ENCODE measurements at regions not wholly inside any gene's neighbourhood (a gene's known extent, or its start where the extent isn't known, plus 50 kb on each side); places are given as distances from the start of the nearest gene placed in this dataset.

- H3K27me3 Mint-ChIP-seq (ENCODE audit: low read depth) = no peaks in the 10 kb centered on the region
- ChIA-PET CTCF (no interaction called here), POLR2A (no interaction called here)
- ATAC-seq (no peak), DNase-seq (no peak)
- no peaks in the 10 kb centered on the region for H3K9me3 Mint-ChIP-seq (ENCODE audit: insufficient read depth)
- no peak overlapping the region for H3K4me3 Mint-ChIP-seq
- H3K36me3 Mint-ChIP-seq (ENCODE audit: low read depth) = no peaks in the 10 kb centered on the region
- no peak overlapping the region for H3K27ac Mint-ChIP-seq
- no peaks in the 10 kb centered on the region for H3K4me1 Mint-ChIP-seq (ENCODE audit: low read depth)
Measured at GRCh38 chr2:16774980-16775898, 109.6 kb upstream of the CYRIA start.

- H3K27me3 Mint-ChIP-seq (ENCODE audit: low read depth) = no peaks in the 10 kb centered on the region
- DNase-seq (no peak), ATAC-seq (no peak)
- H3K4me1 Mint-ChIP-seq (ENCODE audit: low read depth) = no peaks in the 10 kb centered on the region
- POLR2A ChIA-PET = no interaction called here
- H3K36me3 Mint-ChIP-seq (ENCODE audit: low read depth) = no peaks in the 10 kb centered on the region
- no peak overlapping the region for H3K4me3 Mint-ChIP-seq
- H3K27ac Mint-ChIP-seq = no peak overlapping the region
- CTCF ChIA-PET = no interaction called here
- H3K9me3 Mint-ChIP-seq (ENCODE audit: insufficient read depth) = no peaks in the 10 kb centered on the region
Measured at GRCh38 chr2:16774091-16774490, 108.5 kb upstream of the CYRIA start.

- Mint-ChIP-seq H3K9me3 (ENCODE audit: insufficient read depth) (no peaks in the 10 kb centered on the region), H3K4me3 (no peak overlapping the region), H3K36me3 (ENCODE audit: low read depth) (no peaks in the 10 kb centered on the region), H3K4me1 (ENCODE audit: low read depth) (no peaks in the 10 kb centered on the region), H3K27me3 (ENCODE audit: low read depth) (no peaks in the 10 kb centered on the region), H3K27ac (no peak overlapping the region)
- ChIA-PET CTCF (interaction anchor here (0.6 to 2.0 kb wide), 2 partner anchors 16 to 1408 kb away, joined by 3 to 5 read pairs; no protein-coding TSS in a partner anchor), POLR2A (no interaction called here)
- ATAC-seq (no peak), DNase-seq (no peak)
Measured at GRCh38 chr2:16773080-16773713, 107.6 kb upstream of the CYRIA start.

- ATAC-seq (no peak), DNase-seq (no peak)
- H3K4me1 Mint-ChIP-seq (ENCODE audit: low read depth) = no peaks in the 10 kb centered on the region
- H3K27me3 Mint-ChIP-seq (ENCODE audit: low read depth) = no peaks in the 10 kb centered on the region
- H3K27ac Mint-ChIP-seq = no peak overlapping the region
- no peak overlapping the region for H3K4me3 Mint-ChIP-seq
- POLR2A ChIA-PET = no interaction called here
- CTCF ChIA-PET = interaction anchor here (2.1 kb wide), 1 partner anchor 11 kb away, joined by 10 read pairs; no protein-coding TSS in a partner anchor
- no peaks in the 10 kb centered on the region for H3K36me3 Mint-ChIP-seq (ENCODE audit: low read depth)
- no peaks in the 10 kb centered on the region for H3K9me3 Mint-ChIP-seq (ENCODE audit: insufficient read depth)
Measured at GRCh38 chr2:16767789-16768476, 102.3 kb upstream of the CYRIA start.

GRCh38 chr2:16765356-16765755 lies 99.7 kb upstream of the CYRIA start:
- Mint-ChIP-seq H3K4me1 (ENCODE audit: low read depth) (no peaks in the 10 kb centered on the region), H3K4me3 (no peak overlapping the region), H3K27me3 (ENCODE audit: low read depth) (no peaks in the 10 kb centered on the region), H3K9me3 (ENCODE audit: insufficient read depth) (no peaks in the 10 kb centered on the region), H3K27ac (no peak overlapping the region), H3K36me3 (ENCODE audit: low read depth) (no peaks in the 10 kb centered on the region)
- DNase-seq (no peak), ATAC-seq (no peak)
- CTCF ChIA-PET = no interaction called here
- POLR2A ChIA-PET = no interaction called here

GRCh38 chr2:16764487-16764886 lies 98.9 kb upstream of the CYRIA start:
- H3K27me3 Mint-ChIP-seq (ENCODE audit: low read depth) = no peaks in the 10 kb centered on the region
- ChIA-PET POLR2A (no interaction called here), CTCF (no interaction called here)
- H3K4me1 Mint-ChIP-seq (ENCODE audit: low read depth) = no peaks in the 10 kb centered on the region
- H3K4me3 Mint-ChIP-seq = no peak overlapping the region
- no peak for ATAC-seq
- no peak for DNase-seq
- no peaks in the 10 kb centered on the region for H3K9me3 Mint-ChIP-seq (ENCODE audit: insufficient read depth)
- H3K36me3 Mint-ChIP-seq (ENCODE audit: low read depth) = no peaks in the 10 kb centered on the region
- no peak overlapping the region for H3K27ac Mint-ChIP-seq

- no peaks in the 10 kb centered on the region for H3K27me3 Mint-ChIP-seq (ENCODE audit: low read depth)
- H3K27ac Mint-ChIP-seq = no peak overlapping the region
- no peaks in the 10 kb centered on the region for H3K4me1 Mint-ChIP-seq (ENCODE audit: low read depth)
- no peak for DNase-seq
- ATAC-seq = no peak
- CTCF ChIA-PET = no interaction called here
- no peaks in the 10 kb centered on the region for H3K36me3 Mint-ChIP-seq (ENCODE audit: low read depth)
- no peaks in the 10 kb centered on the region for H3K9me3 Mint-ChIP-seq (ENCODE audit: insufficient read depth)
- H3K4me3 Mint-ChIP-seq = no peak overlapping the region
- POLR2A ChIA-PET = no interaction called here
Measured at GRCh38 chr2:16763493-16763899, 97.9 kb upstream of the CYRIA start.

- POLR2A ChIA-PET = no interaction called here
- no peak for DNase-seq
- Mint-ChIP-seq H3K4me1 (ENCODE audit: low read depth) (no peaks in the 10 kb centered on the region), H3K27me3 (ENCODE audit: low read depth) (no peaks in the 10 kb centered on the region), H3K27ac (no peak overlapping the region), H3K36me3 (ENCODE audit: low read depth) (no peaks in the 10 kb centered on the region), H3K9me3 (ENCODE audit: insufficient read depth) (no peaks in the 10 kb centered on the region), H3K4me3 (no peak overlapping the region)
- CTCF ChIA-PET = no interaction called here
- no peak for ATAC-seq
Measured at GRCh38 chr2:16763056-16763455, 97.4 kb upstream of the CYRIA start.

GRCh38 chr2:16760426-16760825 lies 94.8 kb upstream of the CYRIA start:
- Mint-ChIP-seq H3K36me3 (ENCODE audit: low read depth) (no peaks in the 10 kb centered on the region), H3K9me3 (ENCODE audit: insufficient read depth) (no peaks in the 10 kb centered on the region), H3K4me1 (ENCODE audit: low read depth) (no peaks in the 10 kb centered on the region), H3K27ac (no peak overlapping the region), H3K4me3 (no peak overlapping the region), H3K27me3 (ENCODE audit: low read depth) (no peaks in the 10 kb centered on the region)
- ATAC-seq = no peak
- POLR2A ChIA-PET = no interaction called here
- CTCF ChIA-PET = no interaction called here
- DNase-seq = no peak

- CTCF ChIA-PET = interaction anchor here (0.7 to 2.4 kb wide), 11 partner anchors 9 to 232 kb away, joined by 3 to 12 read pairs (median 5); no protein-coding TSS in a partner anchor
- ATAC-seq (peak; percentile 84), DNase-seq (peak; percentile 73)
- no peaks in the 10 kb centered on the region for H3K4me1 Mint-ChIP-seq (ENCODE audit: low read depth)
- no peaks in the 10 kb centered on the region for H3K27me3 Mint-ChIP-seq (ENCODE audit: low read depth)
- no peaks in the 10 kb centered on the region for H3K9me3 Mint-ChIP-seq (ENCODE audit: insufficient read depth)
- H3K36me3 Mint-ChIP-seq (ENCODE audit: low read depth) = no peaks in the 10 kb centered on the region
- POLR2A ChIA-PET = no interaction called here
- H3K4me3 Mint-ChIP-seq = no peak overlapping the region
- no peak overlapping the region for H3K27ac Mint-ChIP-seq
Measured at GRCh38 chr2:16756831-16757644, 91.4 kb upstream of the CYRIA start.

GRCh38 chr2:16755442-16755841 lies 89.8 kb upstream of the CYRIA start:
- H3K4me3 Mint-ChIP-seq = no peak overlapping the region
- no peaks in the 10 kb centered on the region for H3K36me3 Mint-ChIP-seq (ENCODE audit: low read depth)
- H3K9me3 Mint-ChIP-seq (ENCODE audit: insufficient read depth) = no peaks in the 10 kb centered on the region
- DNase-seq (no peak), ATAC-seq (no peak)
- H3K4me1 Mint-ChIP-seq (ENCODE audit: low read depth) = no peaks in the 10 kb centered on the region
- CTCF ChIA-PET = interaction anchor here (0.6 to 0.7 kb wide), 2 partner anchors 142 to 197 kb away, joined by 4 read pairs; no protein-coding TSS in a partner anchor
- H3K27ac Mint-ChIP-seq = no peak overlapping the region
- POLR2A ChIA-PET = no interaction called here
- H3K27me3 Mint-ChIP-seq (ENCODE audit: low read depth) = no peaks in the 10 kb centered on the region
